ENCODE measurements at regions not wholly inside any gene's neighbourhood (a gene's known extent, or its start where the extent isn't known, plus 50 kb on each side); places are given as distances from the start of the nearest gene placed in this dataset.

GRCh38 chr19:28021259-28022185 is 1191.4 kb downstream of the UQCRFS1 start:
- H3K4me3 ChIP-seq = no peak overlapping the region
- no peak overlapping the region for H3K27ac ChIP-seq
- intact Hi-C loops (cut with DNase I) = no loop called here
- DNase-seq (ENCODE audit: low spot score in 2 of 2) = no peak
- no peaks in the 10 kb centered on the region for H3K4me1 ChIP-seq
- TF ChIP-seq, protein P1, sequence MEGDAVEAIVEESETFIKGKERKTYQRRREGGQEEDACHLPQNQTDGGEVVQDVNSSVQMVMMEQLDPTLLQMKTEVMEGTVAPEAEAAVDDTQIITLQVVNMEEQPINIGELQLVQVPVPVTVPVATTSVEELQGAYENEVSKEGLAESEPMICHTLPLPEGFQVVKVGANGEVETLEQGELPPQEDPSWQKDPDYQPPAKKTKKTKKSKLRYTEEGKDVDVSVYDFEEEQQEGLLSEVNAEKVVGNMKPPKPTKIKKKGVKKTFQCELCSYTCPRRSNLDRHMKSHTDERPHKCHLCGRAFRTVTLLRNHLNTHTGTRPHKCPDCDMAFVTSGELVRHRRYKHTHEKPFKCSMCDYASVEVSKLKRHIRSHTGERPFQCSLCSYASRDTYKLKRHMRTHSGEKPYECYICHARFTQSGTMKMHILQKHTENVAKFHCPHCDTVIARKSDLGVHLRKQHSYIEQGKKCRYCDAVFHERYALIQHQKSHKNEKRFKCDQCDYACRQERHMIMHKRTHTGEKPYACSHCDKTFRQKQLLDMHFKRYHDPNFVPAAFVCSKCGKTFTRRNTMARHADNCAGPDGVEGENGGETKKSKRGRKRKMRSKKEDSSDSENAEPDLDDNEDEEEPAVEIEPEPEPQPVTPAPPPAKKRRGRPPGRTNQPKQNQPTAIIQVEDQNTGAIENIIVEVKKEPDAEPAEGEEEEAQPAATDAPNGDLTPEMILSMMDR (IDR thresholded peaks at IDR 0.05) = no peak
- no peaks in the 10 kb centered on the region for H3K27me3 ChIP-seq
- no peaks in the 10 kb centered on the region for H3K36me3 ChIP-seq
- H3K9me3 ChIP-seq = no peaks in the 10 kb centered on the region

- no peaks in the 10 kb centered on the region for H3K9me3 ChIP-seq
- H3K4me3 ChIP-seq = no peak overlapping the region
- H3K4me1 ChIP-seq = no peaks in the 10 kb centered on the region
- intact Hi-C loops (cut with DNase I) = no loop called here
- TF ChIP-seq, protein P1 (IDR thresholded peaks at IDR 0.05) = no peak
- H3K27ac ChIP-seq = no peak overlapping the region
- DNase-seq (ENCODE audit: low spot score in 2 of 2) = no peak
- no peaks in the 10 kb centered on the region for H3K36me3 ChIP-seq
- H3K27me3 ChIP-seq = no peaks in the 10 kb centered on the region
Measured at GRCh38 chr19:28020619-28021258, 1192.2 kb downstream of the UQCRFS1 start.

DNA sequence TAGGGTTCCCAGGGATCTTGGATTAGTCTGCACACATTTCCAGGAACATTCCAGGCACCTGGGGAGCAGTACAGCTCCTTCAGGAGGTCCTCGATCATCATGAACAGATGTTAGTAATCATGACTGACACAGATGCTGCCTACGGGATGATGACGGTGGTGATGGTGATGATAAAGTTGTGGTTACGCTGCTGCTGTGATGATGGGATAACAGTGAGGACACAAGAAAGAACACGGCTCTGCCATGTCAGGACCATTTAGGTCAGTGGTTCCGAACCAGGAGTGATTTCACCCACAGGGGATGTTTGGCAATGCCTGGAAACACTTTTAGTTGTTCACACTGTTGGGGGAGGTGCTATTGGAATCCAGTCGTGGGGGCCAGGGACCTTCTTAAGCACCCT is 1193.0 kb downstream of the UQCRFS1 start:
- no peaks in the 10 kb centered on the region for H3K27me3 ChIP-seq
- no peaks in the 10 kb centered on the region for H3K9me3 ChIP-seq
- no peaks in the 10 kb centered on the region for H3K36me3 ChIP-seq
- intact Hi-C loops (cut with DNase I) = no loop called here
- TF ChIP-seq, protein P1 (IDR thresholded peaks at IDR 0.05) = no peak
- no peak for DNase-seq (ENCODE audit: low spot score in 2 of 2)
- no peak overlapping the region for H3K4me3 ChIP-seq
- no peak overlapping the region for H3K27ac ChIP-seq
- no peaks in the 10 kb centered on the region for H3K4me1 ChIP-seq

DNA sequence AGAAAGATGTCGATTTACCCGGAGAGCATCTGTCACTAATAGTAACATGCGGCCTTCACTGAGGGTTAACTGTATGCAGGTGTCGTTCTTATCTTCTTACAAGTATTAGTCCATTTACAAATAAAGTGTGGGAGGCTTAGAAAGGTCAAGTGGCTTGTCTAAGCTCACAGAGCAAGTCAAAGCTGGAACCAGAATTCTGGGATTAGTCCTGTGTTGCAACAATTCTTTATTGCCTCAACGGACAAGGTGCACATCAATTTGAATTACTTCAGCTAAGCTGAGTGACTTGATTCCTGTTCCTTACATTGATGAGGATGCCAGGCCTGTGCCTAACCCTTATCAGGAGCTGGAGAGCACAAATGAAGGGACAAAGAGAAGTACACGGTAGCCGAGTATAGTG is 1193.6 kb downstream of the UQCRFS1 start:
- no peak overlapping the region for H3K4me3 ChIP-seq
- H3K4me1 ChIP-seq = no peaks in the 10 kb centered on the region
- no peaks in the 10 kb centered on the region for H3K27me3 ChIP-seq
- TF ChIP-seq, protein P1 (IDR thresholded peaks at IDR 0.05) = no peak
- intact Hi-C loops (cut with DNase I) = no loop called here
- no peak overlapping the region for H3K27ac ChIP-seq
- no peaks in the 10 kb centered on the region for H3K36me3 ChIP-seq
- H3K9me3 ChIP-seq = no peaks in the 10 kb centered on the region
- no peak for DNase-seq (ENCODE audit: low spot score in 2 of 2)

DNA sequence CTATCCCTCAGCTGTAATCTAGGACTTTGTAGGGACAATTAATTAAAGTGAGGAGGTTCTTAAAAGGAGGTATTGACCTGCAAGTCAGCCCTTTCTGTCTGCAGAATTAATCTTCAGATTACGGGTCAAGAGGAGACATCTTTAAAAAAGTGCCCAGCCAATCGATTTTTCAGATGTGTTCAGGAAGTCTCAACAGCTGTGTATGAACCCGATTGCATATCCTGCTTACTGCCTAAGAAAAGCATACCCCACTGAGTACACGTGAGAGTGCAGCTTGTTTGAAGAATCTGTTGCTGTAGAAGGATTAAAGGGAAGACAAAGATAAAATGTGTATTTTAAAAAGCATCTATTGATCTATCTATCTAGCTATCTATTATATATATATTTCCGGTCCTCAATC is 1194.5 kb downstream of the UQCRFS1 start:
- DNase-seq (ENCODE audit: low spot score in 2 of 2) = no peak
- TF ChIP-seq, protein P1 (IDR thresholded peaks at IDR 0.05) = no peak
- Histone ChIP-seq H3K27ac (no peak overlapping the region), H3K4me3 (no peak overlapping the region), H3K27me3 (no peaks in the 10 kb centered on the region), H3K9me3 (no peaks in the 10 kb centered on the region), H3K4me1 (no peaks in the 10 kb centered on the region), H3K36me3 (no peaks in the 10 kb centered on the region)
- intact Hi-C loops (cut with DNase I) = no loop called here
